GM18498 (cell line): ENCODE measurements at regions not wholly inside any gene's neighbourhood (a gene's known extent, or its start where the extent isn't known, plus 50 kb on each side); places are given as distances from the start of the nearest gene placed in this dataset.

Source experiments
- ATAC-seq: cut with Tn5 transposase; IDR thresholded peaks from one replicate; pipeline ENCODE4 v1.9.1; 2021; ENCODE audit warnings: mild to moderate bottlenecking, moderate library complexity; ENCODE audit not compliant: unreplicated experiment

DNA sequence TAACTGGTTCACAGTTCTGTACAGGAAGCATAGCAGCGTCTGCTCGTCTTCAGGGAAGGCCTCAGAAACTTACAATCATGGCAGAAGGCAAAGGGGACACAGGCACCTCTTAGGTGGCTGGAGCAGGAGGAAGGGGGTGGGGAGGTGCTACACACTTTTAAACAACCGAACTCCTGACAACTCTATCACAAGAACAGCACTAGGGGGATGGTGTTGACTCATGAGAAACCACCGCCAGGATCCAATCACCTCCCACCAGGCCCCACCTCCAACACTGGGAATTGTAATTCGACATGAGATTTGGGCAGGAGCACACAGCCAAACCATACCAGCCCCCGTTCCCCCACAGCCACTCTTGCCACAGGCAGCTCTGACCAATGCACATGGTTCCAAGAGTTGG is 306.3 kb upstream of the POU3F1 start:
- no peak for ATAC-seq

- ATAC-seq: no peak
These were observed 301.0 kb upstream of the POU3F1 start for GRCh38 chr1:38347446-38348175.

DNA sequence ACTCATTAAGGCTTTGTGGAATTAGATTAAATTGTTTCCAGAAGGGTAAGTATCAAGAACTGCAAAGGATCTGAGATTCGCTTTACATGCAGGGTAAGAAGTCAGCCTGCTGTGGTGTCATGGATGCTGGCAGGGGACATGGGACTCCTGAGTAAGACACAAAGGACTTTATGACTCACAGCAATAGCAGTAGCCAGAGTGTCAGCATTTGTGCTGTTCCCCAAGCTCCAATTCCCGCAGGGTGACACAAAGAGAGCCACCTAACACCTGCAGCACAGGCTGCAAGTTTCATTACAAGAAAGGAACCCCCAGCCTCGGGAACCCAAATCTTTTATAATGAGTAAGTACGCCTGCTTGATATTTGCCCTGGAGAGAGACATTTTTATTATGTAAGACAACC is 298.1 kb upstream of the POU3F1 start:
- no peak for ATAC-seq

GRCh38 chr1:38341694-38342093 is 295.1 kb upstream of the POU3F1 start:
- ATAC-seq: no peak

- no peak for ATAC-seq
These were observed 293.8 kb upstream of the POU3F1 start for GRCh38 chr1:38340409-38340808.

- no peak for ATAC-seq
These were observed 291.1 kb upstream of the POU3F1 start for GRCh38 chr1:38337711-38338110.

- no peak for ATAC-seq
These were observed 290.4 kb upstream of the POU3F1 start for GRCh38 chr1:38336961-38337360.

GRCh38 chr1:38336301-38336923 is 289.8 kb upstream of the POU3F1 start:
- ATAC-seq: no peak

- ATAC-seq: no peak
These were observed 288.5 kb upstream of the POU3F1 start for GRCh38 chr1:38334930-38335592.

GRCh38 chr1:38332649-38333310 is 286.2 kb upstream of the POU3F1 start:
- no peak for ATAC-seq

GRCh38 chr1:38331496-38332210 is 285.1 kb upstream of the POU3F1 start:
- ATAC-seq: no peak

GRCh38 chr1:38330799-38331198 is 284.2 kb upstream of the POU3F1 start:
- ATAC-seq: no peak

DNA sequence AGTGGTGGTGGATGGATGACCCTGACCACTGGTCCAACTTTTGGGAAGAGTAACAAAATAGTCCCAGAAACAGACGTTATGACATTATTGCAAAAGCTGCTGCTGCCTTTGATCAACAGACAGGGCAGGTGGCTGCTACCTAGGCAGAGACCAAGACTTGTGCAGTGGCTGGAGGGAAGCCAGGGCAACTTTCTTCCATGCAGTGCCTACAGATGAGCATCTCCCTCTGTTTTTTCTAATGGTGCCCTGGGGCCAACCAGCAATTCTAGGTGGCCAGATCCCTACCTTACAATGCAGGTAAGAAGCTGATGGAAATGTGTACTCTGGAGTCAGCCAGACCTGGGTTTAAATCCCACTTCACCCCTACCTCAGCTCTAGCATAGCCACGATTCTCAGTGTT is 283.1 kb upstream of the POU3F1 start:
- no peak for ATAC-seq

GRCh38 chr1:38328278-38329035 is 281.9 kb upstream of the POU3F1 start:
- ATAC-seq: no peak

DNA sequence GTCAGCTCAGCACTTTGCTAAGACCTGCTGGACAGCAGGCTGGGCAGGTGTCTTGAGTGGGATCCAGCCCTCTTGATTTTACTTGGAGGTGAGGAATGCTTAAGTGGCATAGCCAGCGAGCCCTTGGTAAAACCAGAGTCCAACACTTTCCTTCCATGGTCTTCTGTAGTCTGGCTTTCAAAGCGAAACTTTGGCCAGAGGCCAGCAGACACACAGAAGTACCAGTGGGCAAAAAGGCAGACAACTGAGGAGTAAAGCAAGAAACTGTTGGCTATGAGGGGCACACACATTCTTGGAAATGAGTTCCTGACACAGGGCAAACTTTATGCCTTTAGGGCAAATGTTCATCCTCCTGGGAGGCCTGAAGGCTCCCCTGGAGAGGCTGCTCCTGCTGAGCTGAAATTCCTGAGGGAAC is 281.0 kb upstream of the POU3F1 start:
- no peak for ATAC-seq

GRCh38 chr1:38326856-38327255 is 280.3 kb upstream of the POU3F1 start:
- ATAC-seq: no peak

GRCh38 chr1:38326135-38326534 is 279.5 kb upstream of the POU3F1 start:
- ATAC-seq: no peak

- ATAC-seq: no peak
These were observed 266.2 kb upstream of the POU3F1 start for GRCh38 chr1:38312753-38313152.

GRCh38 chr1:38310079-38310478 is 263.5 kb upstream of the POU3F1 start:
- ATAC-seq: no peak

DNA sequence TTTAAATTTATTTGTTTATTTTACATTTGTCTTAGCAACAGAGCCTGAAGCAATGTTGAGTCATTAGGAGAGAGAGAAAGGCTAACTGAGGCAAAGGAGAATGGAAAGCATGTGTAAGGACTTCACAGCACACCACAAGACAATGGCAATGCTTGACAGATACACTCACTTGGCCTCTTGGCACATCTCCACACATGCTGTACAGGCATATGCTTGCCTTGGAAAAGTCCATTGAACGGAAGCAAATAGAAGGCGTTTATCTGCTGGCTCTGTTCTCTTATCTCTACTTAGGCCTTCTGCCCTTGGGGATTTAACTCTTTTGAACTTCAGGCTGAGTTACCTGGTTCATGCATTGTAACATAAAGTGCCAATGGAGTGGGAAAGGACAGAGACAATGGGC is 262.2 kb upstream of the POU3F1 start:
- no peak for ATAC-seq
